Body of pancreas (tissue), 4 donors: ENCODE measurements at regions not wholly inside any gene's neighbourhood (a gene's known extent, or its start where the extent isn't known, plus 50 kb on each side); places are given as distances from the start of the nearest gene placed in this dataset.

Source experiments
- POLR2A ChIP-seq, 3 donors: fragments of 450-650 bp; IDR thresholded peaks; one replicate each; pipeline ENCODE4 v1.6.1; 2016; ENCODE audit warnings: antibody characterized with exemption in 3 of 3, mild to moderate bottlenecking in 2 of 3
- TF ChIP-seq, protein P1 (sequence below), 7 experiments: fragments of 450-650 bp in 4 of 7; fragments of 200-600 bp in 3 of 7; sonication (generic) in 3 of 7; IDR thresholded peaks; one replicate each; pipeline ENCODE4 v1.5.1; 2016 to 2019; ENCODE audit warnings: antibody characterized with exemption in 7 of 7

- TF ChIP-seq, protein P1, sequence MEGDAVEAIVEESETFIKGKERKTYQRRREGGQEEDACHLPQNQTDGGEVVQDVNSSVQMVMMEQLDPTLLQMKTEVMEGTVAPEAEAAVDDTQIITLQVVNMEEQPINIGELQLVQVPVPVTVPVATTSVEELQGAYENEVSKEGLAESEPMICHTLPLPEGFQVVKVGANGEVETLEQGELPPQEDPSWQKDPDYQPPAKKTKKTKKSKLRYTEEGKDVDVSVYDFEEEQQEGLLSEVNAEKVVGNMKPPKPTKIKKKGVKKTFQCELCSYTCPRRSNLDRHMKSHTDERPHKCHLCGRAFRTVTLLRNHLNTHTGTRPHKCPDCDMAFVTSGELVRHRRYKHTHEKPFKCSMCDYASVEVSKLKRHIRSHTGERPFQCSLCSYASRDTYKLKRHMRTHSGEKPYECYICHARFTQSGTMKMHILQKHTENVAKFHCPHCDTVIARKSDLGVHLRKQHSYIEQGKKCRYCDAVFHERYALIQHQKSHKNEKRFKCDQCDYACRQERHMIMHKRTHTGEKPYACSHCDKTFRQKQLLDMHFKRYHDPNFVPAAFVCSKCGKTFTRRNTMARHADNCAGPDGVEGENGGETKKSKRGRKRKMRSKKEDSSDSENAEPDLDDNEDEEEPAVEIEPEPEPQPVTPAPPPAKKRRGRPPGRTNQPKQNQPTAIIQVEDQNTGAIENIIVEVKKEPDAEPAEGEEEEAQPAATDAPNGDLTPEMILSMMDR (IDR thresholded peaks at IDR 0.05), result no peak
- no peak for TF ChIP-seq POLR2A (IDR thresholded peaks at IDR 0.05)
These were observed 94.8 kb upstream of the ZNF236 start for GRCh38 chr18:76727589-76727988.
